ENCODE measurements at regions not wholly inside any gene's neighbourhood (a gene's known extent, or its start where the extent isn't known, plus 50 kb on each side); places are given as distances from the start of the nearest gene placed in this dataset.

GRCh38 chr13:99639126-99639525 is 137.9 kb downstream of the TM9SF2 start:
- DNase-seq (ENCODE audit: extremely low read depth in 1 of 11, low read depth in 9 of 11, low spot score in 4 of 11) = no peak

- no peak for DNase-seq (ENCODE audit: extremely low read depth in 1 of 11, low read depth in 9 of 11, low spot score in 4 of 11)
Measured at GRCh38 chr13:99636728-99637353, 135.6 kb downstream of the TM9SF2 start.

DNA sequence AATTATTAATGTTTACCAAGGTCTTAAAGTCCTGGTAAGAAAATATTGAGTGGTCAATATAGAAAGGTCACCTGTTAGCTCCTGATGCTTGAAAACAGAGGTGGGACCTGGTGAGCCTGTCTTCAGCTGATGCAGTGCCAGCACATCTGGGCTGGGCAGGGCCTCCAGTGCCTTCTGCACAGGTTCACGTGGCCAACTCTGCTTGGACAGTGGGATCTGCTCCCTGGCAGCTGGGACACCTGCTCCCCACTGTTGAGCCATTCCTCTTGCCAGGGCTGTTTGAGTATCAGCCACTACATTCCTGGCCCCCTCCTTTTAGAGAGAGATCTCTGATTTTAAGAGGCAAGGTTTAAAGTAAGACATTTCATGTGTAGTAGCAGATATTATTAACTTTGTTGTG is 135.0 kb downstream of the TM9SF2 start:
- DNase-seq (ENCODE audit: extremely low read depth in 1 of 11, low read depth in 9 of 11, low spot score in 4 of 11) = no peak

DNA sequence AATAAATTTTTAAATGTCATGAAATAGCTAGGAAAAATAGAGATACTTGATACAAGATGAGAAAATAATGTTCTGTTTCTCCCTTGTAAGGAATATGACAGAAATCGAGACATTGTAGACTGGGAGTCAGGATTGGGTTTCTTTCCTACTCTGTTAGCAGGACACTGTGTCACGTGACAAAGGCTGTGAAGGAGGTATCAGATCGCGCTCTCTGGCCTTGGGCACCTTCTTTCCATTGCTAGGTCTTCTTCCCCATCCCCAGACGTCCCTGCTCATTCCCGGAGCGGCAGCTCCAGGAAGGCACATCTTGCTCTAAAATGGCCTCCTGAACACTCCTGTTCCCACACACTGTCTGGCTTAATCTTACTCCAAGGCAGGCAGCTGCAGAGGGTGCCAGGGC is 133.4 kb downstream of the TM9SF2 start:
- no peak for DNase-seq (ENCODE audit: extremely low read depth in 1 of 11, low read depth in 9 of 11, low spot score in 4 of 11)

- no peak for DNase-seq (ENCODE audit: extremely low read depth in 1 of 11, low read depth in 9 of 11, low spot score in 4 of 11)
Measured at GRCh38 chr13:99630269-99630898, 129.1 kb downstream of the TM9SF2 start.

GRCh38 chr13:99629641-99630040 is 128.4 kb downstream of the TM9SF2 start:
- no peak for DNase-seq (ENCODE audit: extremely low read depth in 1 of 11, low read depth in 9 of 11, low spot score in 4 of 11)

DNA sequence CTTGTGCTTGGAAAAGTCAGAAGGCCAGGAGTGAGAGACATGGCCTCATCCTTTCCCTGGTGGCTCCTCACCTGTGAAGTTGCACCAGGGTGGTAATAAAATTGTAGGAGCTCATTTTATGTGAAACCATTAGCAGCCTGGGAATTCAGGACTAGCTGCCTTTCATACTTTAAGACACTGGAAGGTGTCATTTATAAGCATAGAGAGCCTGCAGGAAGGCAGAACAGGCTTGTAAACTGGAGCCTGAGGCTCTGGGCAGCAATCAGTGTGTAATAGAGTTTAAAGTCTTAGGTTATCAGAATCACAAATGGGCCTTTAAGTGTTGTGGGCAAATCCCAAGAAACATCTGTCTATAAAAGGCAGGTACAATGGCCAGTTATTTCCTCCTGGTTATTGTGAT is 127.2 kb downstream of the TM9SF2 start:
- DNase-seq (ENCODE audit: extremely low read depth in 1 of 11, low read depth in 9 of 11, low spot score in 4 of 11) = no peak

- DNase-seq (ENCODE audit: extremely low read depth in 1 of 11, low read depth in 9 of 11, low spot score in 4 of 11) = no peak
Measured at GRCh38 chr13:99626461-99627082, 125.3 kb downstream of the TM9SF2 start.

DNA sequence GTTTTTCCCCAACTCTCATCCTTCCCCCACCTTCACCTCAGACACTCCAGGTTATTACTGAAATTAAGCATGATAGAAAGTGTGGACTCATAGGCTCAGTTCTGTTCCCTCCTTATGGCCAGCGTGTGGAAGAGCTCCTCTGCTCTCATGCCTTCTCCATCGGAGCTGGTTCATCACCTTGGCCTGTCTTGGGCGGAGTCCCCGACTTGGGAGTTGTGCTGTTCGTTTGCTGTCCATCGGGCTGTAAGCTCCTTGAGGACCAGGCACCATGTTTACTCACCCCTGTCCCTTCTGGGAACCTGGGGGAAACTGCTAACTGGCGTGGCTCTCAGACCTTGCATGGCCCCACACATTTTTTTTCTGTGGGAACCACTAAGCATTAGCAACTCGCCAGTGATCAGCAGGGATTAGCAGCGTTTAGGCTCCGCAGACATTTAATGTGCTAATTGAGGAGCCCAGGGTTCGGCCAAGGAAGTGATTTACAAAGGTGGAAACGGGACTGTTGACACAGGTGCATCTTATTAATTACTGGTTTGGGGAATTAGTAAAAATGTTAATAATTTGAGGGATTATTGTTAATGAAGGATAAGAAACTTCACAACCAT is 123.8 kb downstream of the TM9SF2 start:
- DNase-seq (ENCODE audit: extremely low read depth in 1 of 11, low read depth in 9 of 11, low spot score in 4 of 11) = no peak

DNA sequence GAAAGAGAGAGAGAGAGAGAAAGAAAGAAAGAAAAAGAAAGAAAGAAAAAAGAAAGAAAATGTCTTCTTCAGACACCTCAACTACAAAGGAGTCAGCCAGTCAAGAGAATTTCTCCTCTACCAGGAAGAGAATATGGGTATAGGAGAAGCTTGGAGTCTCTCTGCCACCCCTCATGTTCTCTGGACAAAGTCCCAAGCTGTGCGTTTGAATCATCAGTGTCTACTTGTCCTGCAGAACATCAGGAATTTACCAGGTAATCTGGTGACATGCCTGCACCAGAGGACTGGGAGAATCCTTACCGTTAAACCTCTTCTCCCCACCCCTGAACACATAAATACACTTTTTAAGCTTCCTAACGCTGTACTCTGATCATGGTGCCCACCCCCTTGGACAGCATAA is 119.5 kb downstream of the TM9SF2 start:
- no peak for DNase-seq (ENCODE audit: extremely low read depth in 1 of 11, low read depth in 9 of 11, low spot score in 4 of 11)

DNA sequence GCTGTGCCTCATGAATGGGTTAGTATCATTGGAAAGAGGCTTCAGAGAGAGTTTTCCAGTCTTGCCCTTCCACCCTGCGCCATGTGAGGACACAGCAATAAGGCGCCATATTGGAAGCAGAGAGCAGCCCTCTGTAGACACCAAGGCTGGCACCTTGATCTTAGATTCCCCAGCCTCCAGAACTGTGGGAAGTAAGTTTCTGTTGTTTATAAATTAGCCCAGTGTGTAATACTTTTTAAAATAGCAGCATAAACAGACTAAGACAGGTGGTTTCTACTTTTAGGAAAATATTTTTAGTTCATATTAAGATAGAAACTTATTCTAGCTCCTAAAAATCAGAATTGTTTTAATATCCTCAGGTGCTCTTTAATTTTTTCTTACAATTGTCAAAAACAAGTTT is 117.9 kb downstream of the TM9SF2 start:
- DNase-seq (ENCODE audit: extremely low read depth in 1 of 11, low read depth in 9 of 11, low spot score in 4 of 11) = no peak

DNA sequence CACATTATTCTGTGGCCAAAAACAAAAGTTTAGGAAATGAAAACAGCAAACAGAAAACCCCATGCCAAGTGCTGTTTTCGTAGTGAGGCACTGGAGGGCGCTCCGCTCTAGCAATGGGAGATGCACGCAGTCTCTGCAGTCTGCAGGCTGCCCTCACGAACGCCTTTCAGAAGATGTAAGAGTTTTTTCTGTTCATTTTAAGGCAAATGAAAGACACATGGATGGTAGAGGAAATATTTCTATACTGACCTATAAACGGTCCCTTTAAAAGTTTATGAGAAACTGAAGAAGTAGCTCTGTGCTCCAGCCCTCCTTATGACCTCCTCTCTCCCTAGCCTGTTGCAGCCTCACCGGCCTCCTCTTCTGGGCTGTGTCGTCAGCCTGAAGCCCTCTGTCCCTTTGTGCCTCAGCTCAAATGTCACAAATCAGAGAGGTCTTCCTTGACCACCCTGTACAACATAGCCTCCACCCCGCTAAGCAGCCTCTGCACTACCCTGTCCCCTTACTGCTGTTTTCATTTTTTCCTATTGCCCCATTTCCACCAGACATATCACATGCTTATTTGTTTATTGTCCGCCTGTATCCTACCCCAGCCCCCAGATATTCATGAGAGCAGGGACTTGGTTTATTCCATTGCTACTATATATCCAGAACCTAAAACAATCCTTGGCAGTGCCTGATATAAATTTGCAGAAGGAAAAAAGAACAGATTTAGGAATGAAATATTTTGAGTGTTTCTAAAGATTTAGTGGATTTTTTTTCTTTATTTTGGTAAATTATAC is 116.4 kb downstream of the TM9SF2 start:
- peak in 2 of 11 donors; percentile 34 to 35 for DNase-seq (ENCODE audit: extremely low read depth in 1 of 11, low read depth in 9 of 11, low spot score in 4 of 11)

DNA sequence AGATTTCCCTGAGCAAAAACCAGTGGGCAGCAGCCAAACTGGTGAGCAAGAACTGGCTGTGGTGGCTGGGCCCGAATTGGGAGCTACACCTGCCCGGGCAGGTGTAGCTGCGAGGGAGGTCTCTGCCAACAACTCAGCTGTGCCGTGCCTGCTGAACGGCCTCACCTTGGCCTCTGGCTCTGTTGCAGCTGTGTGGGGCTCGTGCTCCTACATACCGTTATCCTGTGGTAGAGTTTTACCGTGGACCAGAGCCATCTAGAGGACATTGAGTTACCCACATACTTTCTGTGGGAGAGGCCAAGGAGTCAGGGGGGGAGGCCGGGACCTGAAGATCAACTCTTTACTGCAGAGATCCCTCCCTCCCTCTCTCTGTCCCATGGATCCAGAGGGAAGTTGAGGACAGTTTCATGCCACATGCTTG is 113.2 kb downstream of the TM9SF2 start:
- no peak for DNase-seq (ENCODE audit: extremely low read depth in 1 of 11, low read depth in 9 of 11, low spot score in 4 of 11)
